ENCODE measurements at regions not wholly inside any gene's neighbourhood (a gene's known extent, or its start where the extent isn't known, plus 50 kb on each side); places are given as distances from the start of the nearest gene placed in this dataset.

DNA sequence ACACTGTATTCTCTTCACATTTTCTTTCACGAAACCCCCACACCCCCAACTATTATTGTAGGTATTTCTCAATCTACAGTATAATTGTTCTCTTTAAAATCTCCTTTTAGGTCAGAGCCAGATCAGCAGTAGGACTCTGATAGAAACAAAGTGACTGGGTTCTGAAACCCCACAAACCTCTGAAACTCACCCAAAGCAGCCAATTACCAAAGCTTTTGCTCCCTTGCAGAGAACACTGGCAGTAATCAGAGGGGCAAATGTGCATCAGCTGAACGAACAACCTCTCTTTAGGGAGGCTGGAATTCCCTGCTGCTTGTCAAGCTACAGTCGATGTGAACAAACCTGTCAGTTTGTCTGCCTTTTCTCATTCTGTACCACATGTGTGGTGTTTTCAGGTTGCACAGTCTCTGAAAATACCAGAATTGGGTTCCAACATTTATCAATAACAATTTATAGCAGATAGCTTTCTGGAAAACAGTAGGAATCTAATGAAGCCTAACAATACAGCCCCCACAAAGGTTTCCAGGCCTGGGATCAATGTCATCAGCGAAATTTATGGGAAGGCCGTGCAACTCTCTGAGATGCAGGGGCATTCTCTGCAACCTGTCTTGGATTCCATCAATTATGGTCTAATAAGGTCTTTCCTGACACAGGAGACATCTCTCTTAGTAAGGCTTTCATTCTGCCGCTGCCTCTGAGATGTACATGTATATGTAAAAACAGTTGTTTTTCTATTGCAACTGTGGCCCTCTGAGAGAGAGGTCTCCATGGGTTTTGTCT is 395.9 kb downstream of the GPAT3 start:
- Mint-ChIP-seq H3K36me3 (ENCODE audit: low read depth) (no peaks in the 10 kb centered on the region), H3K27ac (no peak overlapping the region), H3K4me3 (no peak overlapping the region), H3K9me3 (no peaks in the 10 kb centered on the region), H3K4me1 (ENCODE audit: low read depth) (peaks cover 13% of the 10 kb centered on the region; the same call in 1 of the 2 replicates), H3K27me3 (ENCODE audit: insufficient read depth) (peaks cover 4% of the 10 kb centered on the region)
- DNase-seq: no peak
- TF ChIP-seq, protein P1, sequence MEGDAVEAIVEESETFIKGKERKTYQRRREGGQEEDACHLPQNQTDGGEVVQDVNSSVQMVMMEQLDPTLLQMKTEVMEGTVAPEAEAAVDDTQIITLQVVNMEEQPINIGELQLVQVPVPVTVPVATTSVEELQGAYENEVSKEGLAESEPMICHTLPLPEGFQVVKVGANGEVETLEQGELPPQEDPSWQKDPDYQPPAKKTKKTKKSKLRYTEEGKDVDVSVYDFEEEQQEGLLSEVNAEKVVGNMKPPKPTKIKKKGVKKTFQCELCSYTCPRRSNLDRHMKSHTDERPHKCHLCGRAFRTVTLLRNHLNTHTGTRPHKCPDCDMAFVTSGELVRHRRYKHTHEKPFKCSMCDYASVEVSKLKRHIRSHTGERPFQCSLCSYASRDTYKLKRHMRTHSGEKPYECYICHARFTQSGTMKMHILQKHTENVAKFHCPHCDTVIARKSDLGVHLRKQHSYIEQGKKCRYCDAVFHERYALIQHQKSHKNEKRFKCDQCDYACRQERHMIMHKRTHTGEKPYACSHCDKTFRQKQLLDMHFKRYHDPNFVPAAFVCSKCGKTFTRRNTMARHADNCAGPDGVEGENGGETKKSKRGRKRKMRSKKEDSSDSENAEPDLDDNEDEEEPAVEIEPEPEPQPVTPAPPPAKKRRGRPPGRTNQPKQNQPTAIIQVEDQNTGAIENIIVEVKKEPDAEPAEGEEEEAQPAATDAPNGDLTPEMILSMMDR (IDR thresholded peaks at IDR 0.05): no peak

DNA sequence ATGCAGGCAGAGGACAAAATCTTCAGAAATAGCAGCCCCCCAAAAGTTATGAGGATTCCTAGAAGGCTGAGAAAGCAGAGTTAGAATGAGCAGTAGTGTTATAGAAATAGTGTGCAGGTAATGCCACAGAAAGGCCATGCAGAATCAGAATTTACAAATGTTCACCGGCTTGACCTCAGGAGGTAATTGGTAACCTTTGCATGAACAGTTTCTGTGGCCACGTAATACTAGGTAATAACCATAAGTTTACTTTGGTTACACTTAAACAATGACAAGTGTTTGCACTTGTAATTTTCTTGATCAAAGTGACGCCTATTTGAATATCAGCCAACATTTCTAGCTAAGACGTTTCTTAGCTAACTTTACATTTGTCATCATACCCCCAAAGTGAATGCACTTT is 393.6 kb downstream of the GPAT3 start:
- Mint-ChIP-seq H3K27me3 (ENCODE audit: insufficient read depth) (peaks cover 3% of the 10 kb centered on the region), H3K9me3 (no peaks in the 10 kb centered on the region), H3K27ac (no peak overlapping the region), H3K36me3 (ENCODE audit: low read depth) (no peaks in the 10 kb centered on the region), H3K4me3 (no peak overlapping the region), H3K4me1 (ENCODE audit: low read depth) (peaks cover 13% of the 10 kb centered on the region; the same call in 1 of the 2 replicates)
- TF ChIP-seq, protein P1 (IDR thresholded peaks at IDR 0.05): no peak
- no peak for DNase-seq

DNA sequence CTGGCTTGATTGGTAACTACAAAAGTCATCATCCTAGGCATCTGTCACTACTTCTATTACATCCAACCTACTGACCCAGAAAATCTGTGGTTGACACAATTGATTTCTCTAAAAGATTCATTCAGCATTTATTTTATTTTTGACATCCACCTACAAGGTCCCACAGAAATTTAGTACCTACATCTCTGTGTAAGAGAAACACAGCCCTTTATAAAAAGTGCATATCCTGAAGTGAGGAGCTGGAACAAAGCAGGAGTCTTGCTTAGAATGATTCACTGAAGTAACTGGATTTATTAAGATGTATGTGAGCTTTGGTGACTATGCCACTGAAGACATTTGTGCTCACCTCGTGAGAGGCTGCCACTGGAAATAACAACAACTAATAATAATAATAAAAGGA is 391.0 kb downstream of the GPAT3 start:
- H3K36me3 Mint-ChIP-seq (ENCODE audit: low read depth): no peaks in the 10 kb centered on the region
- DNase-seq: no peak
- no peak overlapping the region for H3K4me3 Mint-ChIP-seq
- no peaks in the 10 kb centered on the region for H3K4me1 Mint-ChIP-seq (ENCODE audit: low read depth)
- no peaks in the 10 kb centered on the region for H3K9me3 Mint-ChIP-seq
- TF ChIP-seq, protein P1 (IDR thresholded peaks at IDR 0.05): no peak
- no peaks in the 10 kb centered on the region; the same call in none of the 2 replicates for H3K27me3 Mint-ChIP-seq (ENCODE audit: insufficient read depth)
- no peak overlapping the region for H3K27ac Mint-ChIP-seq

DNA sequence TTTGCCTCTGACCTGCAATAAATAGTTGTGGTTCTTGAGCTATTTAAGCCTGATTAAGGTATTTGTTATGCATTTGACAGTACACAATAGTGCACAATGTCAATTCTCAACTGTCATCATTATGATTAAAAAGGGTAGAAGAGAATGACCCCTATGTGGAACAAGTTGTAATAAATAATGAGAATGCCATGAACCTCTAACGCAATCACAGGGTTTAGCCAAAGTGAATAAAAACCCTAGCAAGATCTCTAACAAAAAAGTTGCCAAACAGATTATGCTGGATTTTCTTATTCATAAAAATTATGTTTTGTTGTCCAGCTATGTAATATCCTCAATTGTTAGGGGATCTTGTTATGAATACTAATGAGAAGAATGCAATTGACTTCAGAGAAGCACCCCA is 387.4 kb downstream of the GPAT3 start:
- H3K9me3 Mint-ChIP-seq: no peaks in the 10 kb centered on the region
- no peak overlapping the region for H3K27ac Mint-ChIP-seq
- H3K36me3 Mint-ChIP-seq (ENCODE audit: low read depth): no peaks in the 10 kb centered on the region
- H3K4me1 Mint-ChIP-seq (ENCODE audit: low read depth): no peaks in the 10 kb centered on the region
- H3K4me3 Mint-ChIP-seq: no peak overlapping the region
- peaks cover 4% of the 10 kb centered on the region; the same call in 1 of the 2 replicates for H3K27me3 Mint-ChIP-seq (ENCODE audit: insufficient read depth)
- no peak for DNase-seq
- TF ChIP-seq, protein P1 (IDR thresholded peaks at IDR 0.05): no peak

DNA sequence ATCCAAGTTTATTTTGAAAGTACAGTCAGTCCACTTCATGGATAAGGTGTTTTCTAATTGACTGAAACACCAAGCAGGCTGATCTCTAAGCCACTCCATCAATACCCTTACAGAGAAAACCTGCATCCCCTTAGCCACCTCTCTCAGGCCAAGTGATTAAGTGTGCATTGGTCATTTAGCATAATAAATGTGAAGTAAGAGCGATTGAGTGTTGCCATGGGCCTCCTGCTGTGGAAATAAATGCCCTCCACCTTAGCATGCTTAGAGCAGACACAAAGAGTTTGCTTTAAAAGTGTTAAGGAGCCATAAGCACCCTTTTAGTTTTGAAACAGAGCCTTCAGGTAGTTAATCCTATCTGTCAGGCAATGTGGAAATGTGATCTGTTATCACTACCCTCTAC is 386.5 kb downstream of the GPAT3 start:
- H3K27ac Mint-ChIP-seq: no peak overlapping the region
- H3K27me3 Mint-ChIP-seq (ENCODE audit: insufficient read depth): peaks cover 4% of the 10 kb centered on the region; the same call in 1 of the 2 replicates
- no peaks in the 10 kb centered on the region for H3K36me3 Mint-ChIP-seq (ENCODE audit: low read depth)
- H3K4me1 Mint-ChIP-seq (ENCODE audit: low read depth): no peaks in the 10 kb centered on the region
- H3K4me3 Mint-ChIP-seq: no peak overlapping the region
- TF ChIP-seq, protein P1 (IDR thresholded peaks at IDR 0.05): no peak
- no peak for DNase-seq
- no peaks in the 10 kb centered on the region for H3K9me3 Mint-ChIP-seq

Measured in HFFc6 (cell line).